ENCODE measurements at regions not wholly inside any gene's neighbourhood (a gene's known extent, or its start where the extent isn't known, plus 50 kb on each side); places are given as distances from the start of the nearest gene placed in this dataset.

- no peak overlapping the region for H3K27ac ChIP-seq
- DNase-seq = no peak
- no peak for TF ChIP-seq CTCF (IDR thresholded peaks at IDR 0.05; ENCODE audit: low read depth, low read length)
- H3K36me3 ChIP-seq = no peaks in the 10 kb centered on the region
- H3K9me3 ChIP-seq (ENCODE audit: severe bottlenecking) = peaks cover 2% of the 10 kb centered on the region
- H3K4me3 ChIP-seq (ENCODE audit: low read depth, low read length) = no peak overlapping the region
- H3K27me3 ChIP-seq (ENCODE audit: insufficient read depth, low read depth, severe bottlenecking) = no peaks in the 10 kb centered on the region
These were observed 82.6 kb upstream of the ELMO1 start for GRCh38 chr7:37531225-37531624.

GRCh38 chr7:37532636-37533035 is 84.0 kb upstream of the ELMO1 start:
- no peak for DNase-seq
- no peaks in the 10 kb centered on the region for H3K36me3 ChIP-seq
- TF ChIP-seq CTCF (IDR thresholded peaks at IDR 0.05; ENCODE audit: low read depth, low read length) = no peak
- H3K27me3 ChIP-seq (ENCODE audit: insufficient read depth, low read depth, severe bottlenecking) = no peaks in the 10 kb centered on the region
- peaks cover 2% of the 10 kb centered on the region for H3K9me3 ChIP-seq (ENCODE audit: severe bottlenecking)
- H3K27ac ChIP-seq = no peak overlapping the region
- H3K4me3 ChIP-seq (ENCODE audit: low read depth, low read length) = no peak overlapping the region

DNA sequence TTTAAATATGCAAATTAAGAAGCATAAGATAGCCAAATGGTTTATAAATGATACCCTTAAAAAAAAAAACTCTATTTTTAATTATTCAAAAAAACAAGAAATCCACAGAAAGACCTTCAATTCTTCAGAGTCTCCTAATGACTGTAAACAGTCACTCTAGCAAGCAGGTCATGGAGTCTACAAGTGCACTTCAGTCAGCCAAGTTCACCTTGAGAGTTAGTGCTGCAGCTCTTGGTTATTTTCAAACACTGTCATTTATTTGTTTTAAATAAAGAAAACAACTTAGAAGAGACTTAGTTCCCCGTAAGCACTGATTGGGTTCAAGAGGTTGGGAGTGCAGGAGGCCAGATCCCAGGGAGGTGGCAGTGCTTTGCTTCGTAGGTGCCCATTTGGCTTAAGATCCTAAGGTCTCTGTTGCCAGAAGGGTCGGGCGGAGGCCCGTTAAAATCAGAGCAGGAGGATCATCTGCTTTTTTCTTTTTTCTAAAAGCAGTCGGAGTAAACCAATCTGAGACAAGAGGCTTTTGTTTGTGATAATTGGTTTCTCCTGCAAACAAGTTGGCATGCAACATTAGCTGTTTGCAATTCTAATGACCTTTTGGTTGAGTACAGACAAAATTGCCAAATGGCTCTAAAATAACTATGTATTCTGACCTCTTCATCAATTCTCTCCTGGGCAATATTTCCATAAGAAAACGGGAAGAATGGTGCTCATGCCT is 86.4 kb upstream of the ELMO1 start:
- no peak overlapping the region for H3K4me3 ChIP-seq (ENCODE audit: low read depth, low read length)
- no peak for TF ChIP-seq CTCF (IDR thresholded peaks at IDR 0.05; ENCODE audit: low read depth, low read length)
- no peak overlapping the region for H3K27ac ChIP-seq
- no peaks in the 10 kb centered on the region for H3K36me3 ChIP-seq
- no peak for DNase-seq
- H3K27me3 ChIP-seq (ENCODE audit: insufficient read depth, low read depth, severe bottlenecking) = no peaks in the 10 kb centered on the region
- peaks cover 2% of the 10 kb centered on the region for H3K9me3 ChIP-seq (ENCODE audit: severe bottlenecking)

DNA sequence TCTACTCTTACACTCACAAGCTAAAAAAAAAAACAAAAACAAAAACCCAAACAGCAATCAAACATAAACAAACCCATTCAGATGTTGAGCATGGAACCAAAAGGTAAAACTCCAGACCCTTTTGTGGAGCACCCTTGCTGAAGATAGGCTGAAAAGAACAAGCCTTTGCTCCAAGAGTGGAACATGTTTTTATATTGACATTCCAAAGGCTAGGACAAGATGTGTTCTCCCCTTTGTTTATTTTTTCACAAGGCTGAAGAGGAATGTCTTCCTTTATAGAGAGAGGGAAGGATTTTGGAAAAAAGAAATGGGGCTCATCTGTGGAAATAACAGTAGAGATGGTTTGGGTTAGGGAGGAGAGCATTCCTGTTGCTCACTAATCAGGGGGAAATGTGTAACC is 87.2 kb upstream of the ELMO1 start:
- DNase-seq = no peak
- TF ChIP-seq CTCF (IDR thresholded peaks at IDR 0.05; ENCODE audit: low read depth, low read length) = no peak
- Histone ChIP-seq H3K9me3 (ENCODE audit: severe bottlenecking) (peaks cover 2% of the 10 kb centered on the region), H3K36me3 (no peaks in the 10 kb centered on the region), H3K27ac (no peak overlapping the region), H3K27me3 (ENCODE audit: insufficient read depth, low read depth, severe bottlenecking) (no peaks in the 10 kb centered on the region), H3K4me3 (ENCODE audit: low read depth, low read length) (no peak overlapping the region)

DNA sequence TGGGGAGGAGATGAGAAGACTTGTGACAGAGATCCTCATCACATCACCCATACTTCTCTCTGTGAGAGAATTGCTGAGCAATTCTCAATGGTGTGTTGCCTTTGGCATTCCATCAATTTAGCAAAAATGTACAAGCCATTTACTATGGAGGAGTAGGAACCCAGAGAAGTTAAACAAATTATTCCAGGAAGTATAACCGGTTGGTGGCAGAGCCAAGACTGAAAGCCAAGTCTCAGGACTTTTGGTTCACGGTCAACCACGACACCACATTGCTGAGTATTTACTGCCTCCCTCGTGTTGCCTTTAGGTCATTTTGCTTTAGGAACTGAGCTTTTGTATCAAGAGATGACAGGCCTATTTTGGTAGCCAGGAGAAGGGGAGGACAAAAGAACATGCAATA is 88.0 kb upstream of the ELMO1 start:
- H3K36me3 ChIP-seq = no peaks in the 10 kb centered on the region
- TF ChIP-seq CTCF (IDR thresholded peaks at IDR 0.05; ENCODE audit: low read depth, low read length) = no peak
- no peak for DNase-seq
- H3K9me3 ChIP-seq (ENCODE audit: severe bottlenecking) = peaks cover 2% of the 10 kb centered on the region
- H3K4me3 ChIP-seq (ENCODE audit: low read depth, low read length) = no peak overlapping the region
- H3K27ac ChIP-seq = no peak overlapping the region
- no peaks in the 10 kb centered on the region for H3K27me3 ChIP-seq (ENCODE audit: insufficient read depth, low read depth, severe bottlenecking)

- TF ChIP-seq CTCF (IDR thresholded peaks at IDR 0.05; ENCODE audit: low read depth, low read length) = no peak
These were observed 88.8 kb upstream of the ELMO1 start for GRCh38 chr7:37537439-37537838.

More at GRCh38 chr7:37537439-37537838, 88.8 kb upstream of the ELMO1 start:
- no peak for DNase-seq
- Histone ChIP-seq H3K36me3 (no peaks in the 10 kb centered on the region), H3K27me3 (ENCODE audit: insufficient read depth, low read depth, severe bottlenecking) (no peaks in the 10 kb centered on the region), H3K4me3 (ENCODE audit: low read depth, low read length) (no peak overlapping the region), H3K27ac (no peak overlapping the region), H3K9me3 (ENCODE audit: severe bottlenecking) (peaks cover 2% of the 10 kb centered on the region)
